ENCODE measurements at regions not wholly inside any gene's neighbourhood (a gene's known extent, or its start where the extent isn't known, plus 50 kb on each side); places are given as distances from the start of the nearest gene placed in this dataset.

- TF ChIP-seq CTCF (IDR thresholded peaks at IDR 0.05), result no peak
- no peak for TF ChIP-seq POLR2A (IDR thresholded peaks at IDR 0.05)
Measured at GRCh38 chr13:44669534-44669933, 93.4 kb upstream of the TSC22D1 start.
